Activated CD8-positive, alpha-beta memory T cell treated with anti-CD3 and anti-CD28 coated beads for 36 hours (primary cell): ENCODE measurements at regions not wholly inside any gene's neighbourhood (a gene's known extent, or its start where the extent isn't known, plus 50 kb on each side); places are given as distances from the start of the nearest gene placed in this dataset.
"Not testable (repeated sequence)": the region's sequence is repeated elsewhere in the genome, so short reads cannot be mapped to it uniquely, and the experiment has no call there.

ENCODE experiments used
- CTCF ChIA-PET: fragments of 350-600 bp; sonication (Branson Sonifier 250); formaldehyde crosslinking; loops from one replicate; lab custom pipeline; 2021; ENCODE audit warnings: antibody characterized with exemption; lab: Charles Lee
- POLR2A ChIA-PET: fragments of 350-600 bp; sonication (Branson Sonifier 250); formaldehyde crosslinking; loops from one replicate; lab custom pipeline; 2021; ENCODE audit warnings: antibody characterized with exemption; lab: Charles Lee

- ChIA-PET CTCF (no interaction called here), POLR2A (no interaction called here)
Measured at GRCh38 chrX:120755066-120755846, 120.4 kb downstream of the CT47B1 start.

DNA sequence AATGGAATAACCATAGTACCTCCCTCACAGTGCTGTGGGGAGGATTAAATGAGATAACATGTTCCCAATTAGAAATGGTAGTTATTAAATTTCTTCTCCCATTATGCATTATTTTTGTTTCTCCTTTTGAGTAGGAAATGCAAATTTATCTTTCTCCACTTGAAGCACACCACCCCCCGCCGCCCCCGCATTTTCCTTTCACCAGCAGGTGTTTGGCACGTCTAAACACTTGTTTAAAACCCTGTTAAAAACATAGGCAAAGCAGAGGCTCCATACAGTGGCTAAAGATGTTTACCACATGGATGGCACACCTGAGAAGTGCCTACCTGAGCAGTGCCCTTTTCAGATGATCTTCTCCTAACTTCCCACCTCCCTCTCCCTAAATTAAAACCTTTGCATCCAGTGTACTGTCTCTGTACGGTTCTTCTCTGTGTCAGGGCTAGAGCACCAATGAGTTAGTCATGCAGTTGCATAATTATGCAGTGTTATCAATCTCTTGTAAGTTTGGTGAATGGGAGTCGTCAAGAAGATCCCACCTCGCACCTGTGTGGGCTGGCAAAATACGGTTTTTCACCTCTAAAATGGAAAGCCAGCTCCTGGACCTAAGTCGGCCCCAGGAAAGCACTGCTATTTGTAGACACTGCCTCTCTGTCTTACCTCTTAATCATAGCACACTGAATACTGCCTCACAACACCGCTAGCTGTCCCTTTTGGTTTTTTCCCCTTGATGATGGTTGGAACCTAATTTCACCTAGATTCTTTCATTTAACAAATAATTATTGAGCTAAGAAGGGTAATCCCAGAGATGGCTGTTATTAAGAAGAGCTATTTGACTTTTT, 122.0 kb downstream of the CT47B1 start:
- POLR2A ChIA-PET = no interaction called here
- CTCF ChIA-PET = no interaction called here

DNA sequence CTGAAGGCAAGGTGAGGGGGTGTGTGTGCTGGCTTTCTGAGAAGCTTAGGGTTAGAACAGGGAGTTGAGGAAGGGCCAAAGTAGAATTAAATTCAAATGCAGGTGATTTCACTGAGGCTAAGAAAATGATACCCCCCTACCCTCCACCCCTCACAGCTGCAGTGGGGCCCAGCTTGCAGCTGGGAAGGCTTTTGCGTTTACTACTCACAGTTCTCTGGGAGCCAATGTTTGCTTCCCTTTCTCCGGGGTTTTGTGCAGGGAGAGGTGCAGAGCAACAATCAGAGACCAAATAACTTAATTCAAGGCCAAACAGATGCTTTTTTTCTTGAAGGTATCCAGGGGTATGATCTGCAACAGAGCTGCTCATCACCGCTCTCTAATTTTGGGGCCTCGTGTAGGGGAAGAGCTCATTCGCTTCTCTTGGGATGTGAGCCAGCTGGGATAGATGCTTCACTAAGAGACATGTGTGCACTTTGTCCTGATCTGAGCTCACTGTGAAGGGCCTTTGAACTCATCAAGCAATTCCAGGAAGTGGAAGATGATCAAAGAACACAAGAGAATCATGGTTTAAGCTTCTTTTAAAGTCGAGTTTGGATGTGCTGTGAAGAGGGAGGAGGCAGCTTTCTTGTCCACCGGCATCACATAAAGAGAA, 122.7 kb upstream of the C1GALT1C1 start:
- ChIA-PET POLR2A (no interaction called here), CTCF (no interaction called here)

- POLR2A ChIA-PET = no interaction called here
- CTCF ChIA-PET = no interaction called here
Measured at GRCh38 chrX:120751683-120752082, 121.8 kb upstream of the C1GALT1C1 start.

- CTCF ChIA-PET = no interaction called here
- POLR2A ChIA-PET = no interaction called here
Measured at GRCh38 chrX:120750381-120750780, 120.5 kb upstream of the C1GALT1C1 start.

GRCh38 chrX:120749141-120749846, 119.4 kb upstream of the C1GALT1C1 start:
- ChIA-PET CTCF (no interaction called here), POLR2A (no interaction called here)

- CTCF ChIA-PET = no interaction called here
- POLR2A ChIA-PET = no interaction called here
Measured at GRCh38 chrX:120746153-120746552, 116.3 kb upstream of the C1GALT1C1 start.

- POLR2A ChIA-PET = no interaction called here
- CTCF ChIA-PET = no interaction called here
Measured at GRCh38 chrX:120742946-120743665, 113.3 kb upstream of the C1GALT1C1 start.

- CTCF ChIA-PET = no interaction called here
- POLR2A ChIA-PET = no interaction called here
Measured at GRCh38 chrX:120741452-120741851, 111.6 kb upstream of the C1GALT1C1 start.

DNA sequence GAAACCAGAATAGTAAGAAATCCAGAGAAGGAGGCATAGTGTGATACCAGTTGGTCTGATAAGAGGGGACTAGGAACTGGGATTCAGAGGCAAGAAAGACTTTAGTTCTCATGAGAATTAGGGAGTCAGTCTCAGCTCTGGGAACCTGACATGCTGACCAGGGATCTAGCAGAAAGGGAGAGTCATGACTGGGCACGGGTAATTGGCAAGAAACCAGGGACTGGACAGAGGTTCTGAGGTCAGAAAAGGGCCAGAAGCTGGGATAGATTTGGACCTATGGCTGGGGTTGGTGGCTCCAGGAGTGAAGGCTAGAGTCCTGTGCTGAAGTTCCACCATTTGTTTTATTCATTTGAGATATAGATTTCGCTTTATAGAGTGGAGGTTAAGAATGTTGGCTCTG, 110.2 kb upstream of the C1GALT1C1 start:
- CTCF ChIA-PET = interaction anchor here (0.7 kb wide), 1 partner anchor 1893 kb away, joined by 4 read pairs; no protein-coding TSS in a partner anchor
- POLR2A ChIA-PET = no interaction called here

GRCh38 chrX:120739300-120739699, 109.4 kb upstream of the C1GALT1C1 start:
- ChIA-PET POLR2A (no interaction called here), CTCF (no interaction called here)

DNA sequence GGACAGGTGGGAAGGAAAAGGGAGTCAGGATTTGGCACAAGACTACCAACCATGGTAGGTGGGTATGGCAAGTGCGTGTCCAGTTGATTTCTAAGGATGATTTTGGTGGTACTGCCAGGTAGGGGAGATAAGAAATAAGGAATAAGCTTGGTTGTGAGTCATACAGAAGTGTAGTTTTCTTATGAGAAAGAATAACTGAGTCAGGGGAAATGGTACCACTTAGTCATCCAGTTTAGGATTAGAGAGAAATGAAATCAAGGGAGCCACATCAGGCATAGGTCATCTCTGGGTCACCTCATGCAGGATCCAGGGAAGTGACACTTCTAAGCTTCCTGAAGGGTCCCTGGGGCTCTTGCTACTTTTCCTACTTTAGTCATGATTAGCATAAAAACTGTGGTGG, 107.1 kb upstream of the C1GALT1C1 start:
- POLR2A ChIA-PET = no interaction called here
- CTCF ChIA-PET = no interaction called here

GRCh38 chrX:120735966-120736365, 106.1 kb upstream of the C1GALT1C1 start:
- ChIA-PET CTCF (no interaction called here), POLR2A (no interaction called here)

- CTCF ChIA-PET = no interaction called here
- POLR2A ChIA-PET = no interaction called here
Measured at GRCh38 chrX:120732879-120733278, 103.0 kb upstream of the C1GALT1C1 start.

- POLR2A ChIA-PET = no interaction called here
- CTCF ChIA-PET = no interaction called here
Measured at GRCh38 chrX:120732461-120732860, 102.6 kb upstream of the C1GALT1C1 start.

DNA sequence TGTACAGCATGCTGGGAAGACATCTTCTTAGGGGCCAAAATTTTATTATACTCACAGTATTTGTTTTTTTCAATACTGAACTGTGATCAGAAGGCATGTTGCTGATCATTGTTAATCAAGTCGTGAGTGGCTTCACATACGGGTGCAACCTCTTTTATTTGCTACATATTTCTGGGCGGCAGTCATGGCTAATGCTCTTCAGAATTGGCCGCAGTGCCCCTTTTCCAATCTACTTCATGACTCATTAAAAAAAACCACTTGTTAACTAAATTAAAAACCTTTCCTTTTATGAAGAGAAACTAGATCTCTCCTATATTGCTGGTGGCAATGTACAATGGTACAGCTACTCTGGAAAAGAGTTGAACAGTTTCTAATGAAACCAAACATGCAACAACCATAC, 101.5 kb upstream of the C1GALT1C1 start:
- ChIA-PET CTCF (no interaction called here), POLR2A (no interaction called here)

- POLR2A ChIA-PET = not testable (repeated sequence)
Measured at GRCh38 chrX:120729506-120730255, 99.8 kb upstream of the C1GALT1C1 start.

GRCh38 chrX:120727911-120728310, 98.1 kb upstream of the C1GALT1C1 start:
- ChIA-PET POLR2A (no interaction called here), CTCF (no interaction called here)

More at GRCh38 chrX:120729506-120730255, 99.8 kb upstream of the C1GALT1C1 start:
- CTCF ChIA-PET = not testable (repeated sequence)
